Left renal cortex interstitium (tissue), 4 donors: ENCODE measurements at regions not wholly inside any gene's neighbourhood (a gene's known extent, or its start where the extent isn't known, plus 50 kb on each side); places are given as distances from the start of the nearest gene placed in this dataset.

Experiments used
- DNase-seq, 4 donors: peaks; one replicate each; pipeline ENCODE4 v3.0.0-alpha.2; 2013; ENCODE audit warnings: low read depth in 4 of 4, low spot score in 2 of 4, missing footprints in 1 of 4

DNA sequence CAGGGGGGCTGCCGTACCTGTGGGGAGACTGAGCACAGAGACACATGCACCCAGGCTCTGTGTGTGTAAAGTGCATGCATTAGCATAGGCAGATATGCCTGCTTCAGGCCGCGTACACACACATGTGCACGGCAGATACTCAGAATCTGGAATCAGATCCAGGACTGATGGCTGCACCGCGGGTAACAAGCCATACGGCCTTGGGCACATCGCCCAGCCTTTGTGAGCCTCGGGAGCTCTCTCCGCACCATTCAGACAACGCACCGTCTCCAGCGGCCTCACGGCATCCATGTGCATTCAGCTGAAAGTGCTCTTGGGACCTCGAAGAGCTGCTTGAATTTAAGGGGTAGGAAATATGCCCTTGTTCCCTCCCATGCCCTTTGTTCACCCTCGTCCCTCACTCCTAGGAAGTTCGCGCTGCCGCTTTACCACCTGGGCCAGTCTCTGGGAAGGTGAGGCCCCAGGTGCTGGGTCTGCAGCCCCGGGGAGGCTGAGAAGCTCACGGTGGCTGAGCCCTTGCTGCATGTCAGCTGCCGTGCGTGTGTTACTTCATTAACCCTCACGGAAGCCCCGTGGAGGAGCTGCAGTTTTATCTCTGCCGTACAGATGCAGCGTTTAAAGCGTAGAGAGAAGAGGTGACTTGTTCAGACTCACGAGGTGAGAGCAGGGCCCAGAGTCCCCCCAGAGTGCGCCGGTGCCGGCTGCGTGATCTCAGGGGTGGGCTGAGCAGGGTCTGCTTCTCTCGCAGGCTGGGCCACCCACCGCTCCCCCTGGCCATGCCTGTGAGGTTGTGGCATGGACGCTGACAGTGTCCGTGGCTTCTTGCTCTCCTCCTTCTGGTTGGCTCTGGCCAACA is 377.7 kb upstream of the MYT1L start:
- no peak for DNase-seq

- DNase-seq = no peak
These were observed 376.3 kb upstream of the MYT1L start for GRCh38 chr2:2707206-2707991.

DNA sequence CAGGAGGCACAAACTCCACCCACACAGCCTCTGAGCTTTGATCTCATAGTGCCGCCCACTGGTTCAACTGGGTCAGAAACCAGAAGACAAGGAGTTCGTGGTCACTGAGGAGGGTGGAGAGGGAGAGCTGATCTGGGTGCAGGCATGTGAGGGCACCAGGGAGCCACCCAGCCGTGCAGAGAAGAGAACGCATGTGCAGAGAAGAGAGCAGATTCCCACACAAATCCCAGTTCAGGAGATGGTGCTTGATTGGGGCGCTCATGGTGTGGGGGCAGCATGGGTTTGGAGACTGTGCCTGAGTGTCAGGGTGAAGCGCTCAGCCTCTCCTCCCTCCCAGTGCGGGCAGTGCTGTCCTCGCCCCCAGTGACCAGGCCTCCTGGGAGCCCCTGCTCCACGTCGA is 375.2 kb upstream of the MYT1L start:
- DNase-seq = no peak

DNA sequence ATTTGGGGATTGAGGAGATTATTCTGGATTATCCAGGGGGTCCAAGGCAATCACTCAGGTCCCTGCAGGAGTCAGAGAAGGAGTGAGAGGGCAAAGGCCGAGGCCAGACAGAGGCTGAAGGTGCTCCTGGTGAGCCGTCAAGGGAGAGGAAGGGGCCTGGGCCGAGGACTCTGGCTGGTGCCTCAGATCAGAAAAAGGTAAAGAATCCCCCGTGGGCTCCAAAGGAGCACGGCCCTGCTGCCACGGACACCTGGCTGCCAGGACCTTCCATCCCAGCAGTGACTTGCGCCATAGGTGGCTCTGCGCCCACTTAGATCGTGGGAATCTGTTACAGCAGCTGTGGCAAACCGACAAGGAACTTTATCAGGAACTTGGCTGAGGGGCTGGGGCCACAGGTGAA is 374.8 kb upstream of the MYT1L start:
- no peak for DNase-seq

DNA sequence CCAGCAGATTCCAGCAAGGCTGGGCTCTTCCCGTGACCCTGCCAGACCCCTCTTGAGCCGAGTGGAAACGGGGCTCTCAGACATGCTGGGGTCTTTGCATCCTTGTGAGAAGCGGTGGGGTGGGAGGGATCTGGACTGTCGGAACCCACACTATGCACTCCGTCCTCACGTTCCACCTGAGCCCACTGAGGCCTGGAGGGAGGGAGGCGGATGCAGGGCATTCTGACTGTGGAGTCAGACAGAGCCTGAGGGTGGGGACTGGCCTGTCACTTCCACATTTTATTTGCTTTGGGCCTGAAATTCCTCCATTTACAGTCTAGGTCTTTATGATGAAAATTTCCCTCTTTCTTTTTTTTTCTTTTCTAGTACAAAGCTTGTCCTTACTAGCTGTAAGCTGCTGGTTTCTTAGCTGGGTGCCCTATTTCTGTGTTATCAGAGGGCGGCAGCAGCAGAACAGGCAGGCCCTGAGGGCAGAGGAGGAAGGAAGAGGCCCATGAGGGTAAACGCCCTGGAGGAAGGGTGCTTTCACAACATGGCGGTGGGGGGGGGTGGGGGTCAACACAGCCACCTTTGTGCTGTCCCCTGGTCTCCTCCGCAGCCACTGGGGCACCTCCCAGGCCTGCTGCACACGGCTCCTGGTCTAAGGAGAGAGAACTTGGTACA is 373.5 kb upstream of the MYT1L start:
- no peak for DNase-seq

DNA sequence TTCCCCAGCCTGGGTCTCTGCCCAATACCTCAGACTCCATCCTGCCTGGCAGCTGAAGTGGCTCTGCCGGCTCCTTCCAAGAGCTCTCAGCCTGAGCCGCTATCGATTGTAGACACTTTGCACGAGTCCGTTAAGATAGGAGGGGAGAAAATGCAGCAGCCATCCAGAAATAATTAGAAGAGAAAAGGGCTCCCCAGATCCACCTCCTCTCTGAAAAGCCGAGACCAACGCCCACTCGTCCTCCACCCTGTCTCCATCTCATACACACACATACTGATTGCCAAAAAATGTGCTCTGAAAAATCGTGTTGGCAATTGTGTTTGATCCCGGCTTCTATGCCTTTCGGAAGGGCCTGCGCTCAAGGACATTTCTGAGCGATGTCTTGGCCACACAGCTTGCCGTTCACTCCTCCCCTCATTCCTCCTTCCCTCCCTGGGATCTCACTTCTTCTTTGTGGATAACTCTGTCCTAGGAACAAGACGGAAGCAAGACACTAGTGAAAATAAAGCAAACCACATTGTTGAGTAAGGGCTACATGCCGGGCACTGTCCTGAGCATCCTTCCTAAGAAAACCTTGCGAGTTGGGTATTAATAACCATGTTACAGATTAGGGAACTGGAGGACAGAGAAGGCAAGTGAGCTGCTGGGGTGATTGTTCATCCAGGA is 372.8 kb upstream of the MYT1L start:
- DNase-seq = no peak

- DNase-seq = no peak
These were observed 372.1 kb upstream of the MYT1L start for GRCh38 chr2:2703172-2703571.

DNA sequence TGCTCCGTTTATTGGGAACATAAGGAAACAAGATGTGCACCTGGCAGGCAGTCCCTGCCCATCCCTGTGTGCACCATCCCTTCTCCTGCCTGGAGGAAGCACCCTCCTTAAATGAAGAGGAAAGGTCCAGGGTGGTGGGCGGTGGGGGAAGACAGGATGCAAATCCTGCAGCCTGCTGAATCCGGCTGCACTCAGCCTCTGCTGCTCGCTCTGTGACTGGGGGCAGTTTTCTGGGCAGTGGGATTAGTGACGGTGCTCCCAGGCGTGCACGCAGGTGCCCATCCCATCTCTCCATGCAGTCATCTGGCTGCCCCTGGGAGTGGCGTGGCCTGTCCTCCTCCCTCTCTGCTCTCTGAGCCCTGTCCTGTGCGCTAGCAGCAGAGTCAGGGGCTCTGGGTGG is 371.3 kb upstream of the MYT1L start:
- DNase-seq = no peak

DNA sequence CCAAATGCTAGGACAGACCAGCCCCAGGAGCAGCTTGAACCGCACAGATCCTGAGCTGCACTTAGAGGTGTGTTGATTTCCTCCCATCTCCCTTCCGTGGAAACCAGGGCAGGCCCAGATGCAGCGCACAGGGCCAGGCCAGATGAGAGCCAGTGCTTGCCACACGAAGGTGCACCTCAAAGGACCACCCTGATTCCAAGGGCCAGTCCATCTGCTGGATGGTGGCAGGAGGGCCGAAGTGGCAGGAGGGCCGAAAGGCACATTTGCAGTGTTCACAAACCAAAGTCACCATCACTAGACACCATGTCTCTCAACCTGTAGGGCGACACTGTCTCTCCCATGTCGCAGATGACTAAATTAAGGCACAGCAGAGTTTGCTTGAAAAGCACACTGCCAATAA is 370.7 kb upstream of the MYT1L start:
- no peak for DNase-seq

GRCh38 chr2:2701176-2701781 is 370.2 kb upstream of the MYT1L start:
- DNase-seq = no peak

GRCh38 chr2:2699121-2699505 is 368.0 kb upstream of the MYT1L start:
- DNase-seq = no peak

- no peak for DNase-seq
These were observed 367.4 kb upstream of the MYT1L start for GRCh38 chr2:2698182-2699120.

DNA sequence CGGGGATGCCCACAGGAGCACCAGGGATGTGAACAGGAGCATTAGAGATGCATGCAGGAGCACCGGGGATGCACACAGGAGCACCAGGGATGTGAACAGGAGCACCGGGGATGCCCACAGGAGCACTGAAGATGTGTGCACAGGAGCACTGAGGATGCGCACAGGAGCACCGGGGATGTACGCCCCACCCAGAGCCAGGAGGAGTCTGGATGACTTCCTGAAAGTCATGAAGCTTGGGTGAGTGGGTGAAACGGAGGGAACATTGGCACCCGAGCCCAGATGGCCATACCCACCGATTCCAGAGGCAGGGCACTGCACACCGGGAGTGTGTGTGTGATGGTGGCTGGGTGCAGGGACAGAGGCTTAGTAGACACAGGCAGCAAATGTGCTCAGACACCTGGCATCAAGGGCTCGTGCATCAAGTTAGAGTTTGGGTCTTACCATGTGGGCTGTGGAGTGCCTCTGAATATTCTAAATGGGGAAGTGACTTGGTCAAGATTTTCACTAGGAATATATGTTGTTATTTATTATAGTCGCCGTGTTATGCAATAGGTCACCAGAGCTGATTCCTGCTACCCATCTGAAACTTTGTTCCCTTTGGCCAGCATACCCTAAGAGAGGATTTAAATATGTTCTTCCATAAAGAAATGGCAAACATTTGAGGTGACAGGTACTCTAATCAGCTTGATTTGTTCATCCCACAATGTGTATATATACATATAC is 365.8 kb upstream of the MYT1L start:
- no peak for DNase-seq

- DNase-seq = no peak
These were observed 365.2 kb upstream of the MYT1L start for GRCh38 chr2:2696325-2696724.

- DNase-seq = no peak
These were observed 363.7 kb upstream of the MYT1L start for GRCh38 chr2:2694746-2695145.

DNA sequence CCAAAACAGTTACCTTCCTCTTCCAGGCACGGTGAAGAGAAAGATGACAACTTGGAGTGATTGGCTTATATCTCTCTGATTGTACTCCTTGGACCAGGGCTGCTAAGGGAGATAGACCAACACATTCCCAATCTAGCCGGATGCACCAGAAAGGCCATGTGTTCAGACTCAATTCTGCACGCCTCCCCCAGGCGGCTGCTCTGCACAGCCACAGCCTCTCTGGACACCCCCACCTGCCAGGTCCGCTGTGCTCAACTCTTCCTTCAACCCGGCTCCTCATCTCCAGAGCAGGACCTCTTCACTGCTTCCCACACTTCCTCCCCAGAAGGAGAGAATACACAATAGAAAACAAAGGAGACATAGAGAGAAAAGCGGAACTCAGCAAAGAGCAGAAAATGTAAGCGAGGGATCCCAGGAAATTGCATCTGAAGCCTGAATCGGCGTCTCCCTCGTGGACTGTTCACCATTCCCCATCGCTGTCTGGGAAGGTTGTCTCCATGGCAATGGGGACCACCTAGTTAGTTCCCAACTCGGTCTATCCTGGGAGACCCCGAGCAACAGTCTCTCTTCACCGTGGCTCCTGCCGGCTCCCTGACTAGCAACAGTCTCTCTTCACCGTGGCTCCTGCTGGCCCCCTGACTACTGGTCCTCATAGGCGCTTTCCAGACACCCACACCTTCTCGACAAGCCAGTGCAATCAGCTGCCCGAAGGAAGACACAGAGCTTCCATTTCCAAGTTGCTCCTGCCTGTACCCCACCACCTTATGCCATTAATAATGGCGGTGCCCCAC is 361.7 kb upstream of the MYT1L start:
- no peak for DNase-seq

DNA sequence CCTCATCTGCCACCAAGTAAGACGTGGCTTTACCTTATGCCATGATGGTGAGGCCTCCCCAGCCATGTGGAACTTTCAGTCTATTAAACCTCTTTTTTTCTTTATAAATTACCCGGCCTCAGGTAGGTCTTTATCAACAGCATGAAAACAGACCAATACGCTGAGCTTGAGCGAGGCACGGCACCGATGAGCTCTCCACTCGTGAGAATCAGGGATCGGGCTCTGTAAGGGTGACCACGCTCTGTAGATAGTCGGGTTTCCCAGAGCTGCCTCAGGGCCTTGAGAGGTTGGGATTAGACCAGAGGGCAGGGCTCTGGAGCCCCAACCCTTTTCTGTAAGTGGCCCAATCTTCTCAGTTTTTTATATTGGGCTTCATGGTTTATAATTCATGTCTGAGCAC is 360.3 kb upstream of the MYT1L start:
- no peak for DNase-seq

DNA sequence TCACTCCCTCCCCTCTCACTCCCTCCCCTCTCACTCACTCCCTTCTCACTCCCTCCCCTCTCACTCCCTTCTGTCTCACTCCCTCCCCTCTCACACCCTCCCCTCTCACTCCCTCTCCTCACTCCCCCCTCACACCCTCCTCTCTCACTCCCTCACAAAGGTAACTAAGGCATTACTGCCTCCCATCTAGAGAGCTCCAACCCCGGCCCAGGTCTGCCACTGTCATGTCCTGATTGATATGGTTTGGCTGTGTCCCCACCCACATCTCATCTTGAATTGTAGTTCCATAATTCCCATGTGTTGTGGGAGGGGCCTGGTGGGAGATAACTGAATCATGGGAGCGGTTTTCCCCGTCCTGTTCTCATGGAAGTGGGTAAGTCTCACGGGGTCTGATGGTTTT is 359.9 kb upstream of the MYT1L start:
- no peak for DNase-seq
